ENCODE measurements at regions not wholly inside any gene's neighbourhood (a gene's known extent, or its start where the extent isn't known, plus 50 kb on each side); places are given as distances from the start of the nearest gene placed in this dataset.

GRCh38 chr7:9031386-9031785 lies 598.0 kb downstream of the NXPH1 start:
- Histone ChIP-seq H2BK5ac (ENCODE audit: insufficient read length, low read length) (no peak overlapping the region), H2BK15ac (ENCODE audit: low read depth, low read length) (no peak overlapping the region), H3K27me3 (ENCODE audit: insufficient read depth, low read length) (no peaks in the 10 kb centered on the region), H3K23ac (ENCODE audit: insufficient read length, low read depth, low read length) (no peak overlapping the region), H3K14ac (ENCODE audit: insufficient read depth, low read length) (no peak overlapping the region), H2AK5ac (ENCODE audit: insufficient read length, low read length) (no peak overlapping the region), H3K79me1 (ENCODE audit: insufficient read depth, low read depth, low read length, poor library complexity, severe bottlenecking) (no peaks in the 10 kb centered on the region), H4K8ac (replicated peaks; ENCODE audit: insufficient read length, low read depth, low read length) (no peak overlapping the region), H3K79me2 (ENCODE audit: insufficient read depth, low read length) (no peaks in the 10 kb centered on the region), H2BK120ac (ENCODE audit: low read depth, low read length, poor library complexity, severe bottlenecking) (no peak overlapping the region), H3K27ac (ENCODE audit: insufficient read length, low read depth, low read length) (no peak overlapping the region), H4K91ac (ENCODE audit: insufficient read length, low read depth, low read length) (no peak overlapping the region), H2BK20ac (ENCODE audit: low read depth, low read length, poor library complexity, severe bottlenecking) (no peak overlapping the region), H4K5ac (ENCODE audit: insufficient read length, low read depth, low read length) (no peak overlapping the region), H3K56ac (ENCODE audit: insufficient read length, low read depth, low read length) (no peak overlapping the region), H3K4me2 (ENCODE audit: insufficient read depth, insufficient read length, low read length) (no peak overlapping the region), H3K9ac (ENCODE audit: extremely low read depth, insufficient read length, low read length) (no peak overlapping the region), H2BK12ac (ENCODE audit: insufficient read length, low read depth, low read length) (no peak overlapping the region), H2AFZ (ENCODE audit: low read length) (no peak overlapping the region), H3K9me3 (ENCODE audit: control insufficient read depth, low read depth, low read length) (no peaks in the 10 kb centered on the region), H3K23me2 (ENCODE audit: insufficient read length, low read depth, low read length, poor library complexity, severe bottlenecking) (no peaks in the 10 kb centered on the region), H3T11ph (ENCODE audit: low read length) (no peak overlapping the region), H4K20me1 (ENCODE audit: control insufficient read depth, insufficient read depth, insufficient read length) (no peaks in the 10 kb centered on the region), H3K18ac (ENCODE audit: insufficient read length, low read depth, low read length) (no peak overlapping the region), H3K4ac (ENCODE audit: low read depth, low read length) (no peak overlapping the region), H3K4me1 (ENCODE audit: insufficient read depth, low read length) (no peaks in the 10 kb centered on the region; the same call in 1 of the 2 replicates)
- Mint-ChIP-seq H3K36me3 (ENCODE audit: insufficient read depth in 1 of 3, low read depth in 3 of 3) (no peaks in the 10 kb centered on the region), H3K27ac (no peak overlapping the region), H3K4me1 (peaks cover 5 to 8% of the 10 kb centered on the region in 2 experiments), H3K27me3 (ENCODE audit: low read depth) (no peaks in the 10 kb centered on the region), H3K9me3 (no peaks in the 10 kb centered on the region), H3K4me3 (no peak overlapping the region)
- no peak for TF ChIP-seq CTCF (conservative IDR thresholded peaks at IDR 0.05)
- DNase-seq, result no peak
- WGBS (ENCODE audit: extremely low coverage, insufficient read length, low lambda C conversion rate), result 100% methylated on average over 1 of the region's 4 CpGs

Data from H9 (cell line).